Neural cell (in vitro differentiated cells): ENCODE measurements at regions not wholly inside any gene's neighbourhood (a gene's known extent, or its start where the extent isn't known, plus 50 kb on each side); places are given as distances from the start of the nearest gene placed in this dataset.

ENCODE experiments used
- H2AFZ ChIP-seq: fragments of 200-600, 300-800 bp; sonication (generic), shearing (Covaris generic); 2 replicates; pipeline ENCODE4 v1.6.0; 2014; ENCODE audit warnings: low read depth, mild to moderate bottlenecking, antibody characterized with exemption, low read length, moderate library complexity
- H3F3A ChIP-seq: fragments of 200-600 bp; shearing (Covaris generic); 2 replicates; pipeline ENCODE4 v1.6.1; 2016; ENCODE audit warnings: mild to moderate bottlenecking, moderate library complexity, mixed read lengths, antibody characterized with exemption, low read length; ENCODE audit not compliant: insufficient read depth, poor library complexity, severe bottlenecking
- H3K27ac ChIP-seq: fragments of 200-600, 300-800 bp; sonication (generic), shearing (Covaris generic); 2 replicates; pipeline ENCODE4 v1.5.1; 2014; ENCODE audit warnings: mild to moderate bottlenecking, low read length, moderate library complexity
- H3K27me3 ChIP-seq: fragments of 300-800, 200-600 bp; sonication (generic), shearing (Covaris generic); 2 replicates; pipeline ENCODE4 v1.6.0; 2014; ENCODE audit warnings: mild to moderate bottlenecking, low read depth, low read length, moderate library complexity; ENCODE audit not compliant: insufficient read depth
- H3K36me3 ChIP-seq: fragments of 300-800, 200-600 bp; sonication (generic), shearing (Covaris generic); 2 replicates; pipeline ENCODE4 v1.5.1; 2014; ENCODE audit warnings: mild to moderate bottlenecking, antibody characterized with exemption, low read length, moderate library complexity; ENCODE audit not compliant: insufficient read depth
- H3K4me2 ChIP-seq: fragments of 300-800, 200-600 bp; sonication (generic), shearing (Covaris generic); 2 replicates; pipeline ENCODE4 v1.6.0; 2014; ENCODE audit warnings: mild to moderate bottlenecking, low read length
- H3K4me3 ChIP-seq: fragments of 300-800, 200-600 bp; sonication (generic), shearing (Covaris generic); 2 replicates; pipeline ENCODE4 v1.5.1; 2014; ENCODE audit warnings: mild to moderate bottlenecking, low read length, moderate library complexity
- H3K79me2 ChIP-seq: fragments of 200-600 bp; shearing (Covaris generic); replicated peaks from 2 replicates; pipeline ENCODE4 v1.6.0; 2014; ENCODE audit warnings: mild to moderate bottlenecking, low read length, moderate library complexity; ENCODE audit not compliant: insufficient read depth
- H3K9ac ChIP-seq: fragments of 300-800, 200-600 bp; sonication (generic), shearing (Covaris generic); 2 replicates; pipeline ENCODE4 v1.6.1; 2016; ENCODE audit warnings: mild to moderate bottlenecking, low read length, mixed read lengths
- H3K9me2 ChIP-seq: fragments of 200-600 bp; shearing (Covaris generic); 2 replicates; pipeline ENCODE4 v1.6.1; 2016; ENCODE audit warnings: mild to moderate bottlenecking, low read length, mixed read lengths; ENCODE audit not compliant: insufficient read depth
- H3K9me3 ChIP-seq: fragments of 200-600, 300-800 bp; sonication (generic), shearing (Covaris generic); 2 replicates; pipeline ENCODE4 v1.6.1; 2016; ENCODE audit warnings: mild to moderate bottlenecking, mixed run types, low read length, moderate library complexity, mixed read lengths
- H4K20me1 ChIP-seq: fragments of 200-600 bp; shearing (Covaris generic); 2 replicates; pipeline ENCODE4 v1.6.1; 2016; ENCODE audit warnings: mild to moderate bottlenecking, mixed run types; ENCODE audit not compliant: insufficient read depth
- CTCF ChIP-seq: fragments of 450-650 bp; IDR thresholded peaks from 2 replicates; pipeline ENCODE4 v1.5.1; 2014; ENCODE audit warnings: antibody characterized with exemption, mild to moderate bottlenecking, moderate library complexity; ENCODE audit not compliant: poor library complexity, severe bottlenecking
- EP300 ChIP-seq: fragments of 450-650 bp; conservative IDR thresholded peaks from 2 replicates; pipeline ENCODE4 v1.6.1; 2014; ENCODE audit warnings: antibody characterized with exemption, mild to moderate bottlenecking, moderate library complexity; ENCODE audit not compliant: poor library complexity, severe bottlenecking
- EZH2 ChIP-seq: fragments of 200-600, 300-800 bp; shearing (Covaris generic), sonication (generic); IDR thresholded peaks from 2 replicates; pipeline ENCODE4 v1.6.1; 2014; ENCODE audit warnings: antibody characterized with exemption, low read length, borderline replicate concordance, mild to moderate bottlenecking; ENCODE audit not compliant: insufficient read depth, poor library complexity, severe bottlenecking
- MXI1 ChIP-seq: fragments of 450-650 bp; conservative IDR thresholded peaks from 2 replicates; pipeline ENCODE4 v1.6.1; 2014; ENCODE audit warnings: antibody characterized with exemption, mild to moderate bottlenecking; ENCODE audit not compliant: poor library complexity, severe bottlenecking
- POLR2AphosphoS5 ChIP-seq: IDR thresholded peaks from 2 replicates; pipeline ENCODE4 v1.6.1; 2012
- RAD21 ChIP-seq: fragments of 450-650 bp; conservative IDR thresholded peaks from 2 replicates; pipeline ENCODE4 v1.6.1; 2014; ENCODE audit warnings: antibody characterized with exemption, mild to moderate bottlenecking, moderate library complexity
- REST ChIP-seq: IDR thresholded peaks from 2 replicates; pipeline ENCODE4 v1.6.1; 2012; ENCODE audit warnings: borderline replicate concordance
- SMC3 ChIP-seq: fragments of 450-650 bp; conservative IDR thresholded peaks from 2 replicates; pipeline ENCODE4 v1.6.1; 2014; ENCODE audit warnings: antibody characterized with exemption, mild to moderate bottlenecking, moderate library complexity; ENCODE audit not compliant: poor library complexity
- TAF1 ChIP-seq: IDR thresholded peaks from 2 replicates; pipeline ENCODE4 v1.6.1; 2012; ENCODE audit warnings: low read depth

DNA sequence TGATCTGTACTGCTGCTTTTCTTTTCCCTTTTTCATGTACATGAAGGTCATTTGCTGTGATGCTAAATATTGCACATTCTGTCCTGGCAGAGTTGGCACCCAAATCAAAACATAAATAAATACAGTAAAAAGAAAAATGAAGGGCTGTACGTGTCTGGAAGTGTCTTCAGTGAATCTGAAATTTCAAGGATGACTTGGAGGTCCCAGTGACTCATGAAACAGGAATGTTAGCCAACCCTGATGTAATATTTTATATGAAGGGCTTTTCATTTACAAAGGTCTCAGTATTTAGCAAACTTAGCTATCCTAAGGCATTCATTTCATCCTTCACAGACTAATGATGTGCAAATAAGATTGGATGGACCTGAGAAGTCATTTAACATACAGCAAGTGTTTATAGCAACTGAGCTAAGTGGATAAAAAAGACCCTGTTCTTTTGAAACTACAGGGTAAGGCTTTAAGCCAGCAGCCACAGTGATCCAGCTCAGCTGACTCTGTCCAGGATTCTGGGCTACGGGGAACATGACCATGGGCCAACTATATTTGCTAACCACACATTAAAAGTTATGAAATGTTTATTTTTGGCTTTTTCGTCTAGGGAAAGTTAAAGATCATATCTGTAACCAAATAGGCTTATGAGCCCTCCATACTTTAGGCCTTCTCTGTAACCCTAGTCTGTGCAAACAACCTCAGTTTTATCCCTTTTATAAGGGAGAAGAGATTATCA is 104.0 kb upstream of the DMRTA1 start (continued):
- TF ChIP-seq REST (no peak), MXI1 (no peak), TAF1 (no peak), POLR2AphosphoS5 (no peak)

- Histone ChIP-seq H3K36me3 (no peaks in the 10 kb centered on the region), H3K9me3 (no peaks in the 10 kb centered on the region), H3K27ac (no peak overlapping the region), H3K27me3 (no peaks in the 10 kb centered on the region), H3F3A (no peaks in the 10 kb centered on the region), H3K79me2 (no peaks in the 10 kb centered on the region), H3K9me2 (no peaks in the 10 kb centered on the region), H3K4me3 (no peak overlapping the region), H2AFZ (no peak overlapping the region), H3K9ac (no peak overlapping the region), H3K4me2 (no peak overlapping the region), H4K20me1 (no peaks in the 10 kb centered on the region)
- TF ChIP-seq TAF1 = no peak
- TF ChIP-seq REST = no peak
- no peak for TF ChIP-seq EZH2
- TF ChIP-seq EP300 = no peak
- no peak for TF ChIP-seq RAD21
- TF ChIP-seq MXI1 = no peak
- no peak for TF ChIP-seq POLR2AphosphoS5
- no peak for TF ChIP-seq CTCF
- no peak for TF ChIP-seq SMC3
Observed at GRCh38 chr9:22343218-22343611, 103.4 kb upstream of the DMRTA1 start.
